Skeletal muscle tissue (tissue), 3 donors: ENCODE measurements at regions not wholly inside any gene's neighbourhood (a gene's known extent, or its start where the extent isn't known, plus 50 kb on each side); places are given as distances from the start of the nearest gene placed in this dataset.

ENCODE experiments used
- H3K27ac ChIP-seq: one replicate; pipeline ENCODE4 v1.7.0; 2013; ENCODE audit warnings: mild to moderate bottlenecking, low read depth, low read length, inconsistent platforms
- H3K27me3 ChIP-seq, 3 donors: one replicate each; pipeline ENCODE4 v1.7.0; 2013; ENCODE audit warnings: low read length in 3 of 3; ENCODE audit not compliant: control insufficient read depth in 3 of 3, insufficient read depth in 3 of 3
- H3K36me3 ChIP-seq, 3 donors: one replicate each; pipeline ENCODE4 v1.7.0; 2013; ENCODE audit warnings: low read length in 3 of 3; ENCODE audit not compliant: control insufficient read depth in 3 of 3, insufficient read depth in 3 of 3
- H3K4me1 ChIP-seq, 3 donors: one replicate each; pipeline ENCODE4 v1.7.0; 2013; ENCODE audit warnings: low read length in 3 of 3, mild to moderate bottlenecking in 3 of 3; ENCODE audit not compliant: control insufficient read depth in 3 of 3, insufficient read depth in 3 of 3
- H3K4me3 ChIP-seq, 3 donors: one replicate each; pipeline ENCODE4 v1.7.0; 2013; ENCODE audit warnings: low read length in 3 of 3
- H3K9ac ChIP-seq, 3 donors: one replicate each; pipeline ENCODE4 v1.7.0; 2013; ENCODE audit warnings: low read length in 3 of 3, mild to moderate bottlenecking in 3 of 3, moderate library complexity in 2 of 3, low read depth in 1 of 3
- H3K9me3 ChIP-seq, 3 donors: one replicate each; pipeline ENCODE4 v1.7.0; 2013; ENCODE audit warnings: low read length in 3 of 3; ENCODE audit not compliant: control insufficient read depth in 3 of 3
- donor health status: Osteomylitis.

DNA sequence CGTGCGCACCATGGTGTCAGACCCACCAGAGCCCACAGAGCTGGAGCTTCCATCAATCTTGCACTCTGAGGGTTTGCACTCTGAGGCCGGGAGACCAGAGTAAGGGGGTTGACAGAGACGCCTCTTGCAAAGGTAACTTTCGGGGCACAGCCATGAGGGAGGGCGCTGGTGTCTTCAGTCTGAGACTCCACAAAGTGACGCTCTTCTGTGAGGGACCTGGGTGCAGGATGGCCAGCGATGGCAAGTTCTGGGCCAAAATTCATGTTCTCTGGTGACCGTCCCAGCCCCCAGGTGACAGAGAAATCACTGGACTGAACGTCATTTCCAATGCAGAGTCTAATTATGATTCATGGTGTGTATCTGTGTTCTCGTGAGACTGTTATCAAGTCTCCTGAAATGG lies 1395.2 kb downstream of the TBC1D22A start:
- Histone ChIP-seq H3K4me1 (no peaks in the 10 kb centered on the region), H3K4me3 (no peak overlapping the region), H3K27ac (no peak overlapping the region), H3K36me3 (no peaks in the 10 kb centered on the region), H3K27me3 (peaks cover 0 to 21% (median 0%) of the 10 kb centered on the region in 3 donors), H3K9ac (no peak overlapping the region), H3K9me3 (no peaks in the 10 kb centered on the region)

DNA sequence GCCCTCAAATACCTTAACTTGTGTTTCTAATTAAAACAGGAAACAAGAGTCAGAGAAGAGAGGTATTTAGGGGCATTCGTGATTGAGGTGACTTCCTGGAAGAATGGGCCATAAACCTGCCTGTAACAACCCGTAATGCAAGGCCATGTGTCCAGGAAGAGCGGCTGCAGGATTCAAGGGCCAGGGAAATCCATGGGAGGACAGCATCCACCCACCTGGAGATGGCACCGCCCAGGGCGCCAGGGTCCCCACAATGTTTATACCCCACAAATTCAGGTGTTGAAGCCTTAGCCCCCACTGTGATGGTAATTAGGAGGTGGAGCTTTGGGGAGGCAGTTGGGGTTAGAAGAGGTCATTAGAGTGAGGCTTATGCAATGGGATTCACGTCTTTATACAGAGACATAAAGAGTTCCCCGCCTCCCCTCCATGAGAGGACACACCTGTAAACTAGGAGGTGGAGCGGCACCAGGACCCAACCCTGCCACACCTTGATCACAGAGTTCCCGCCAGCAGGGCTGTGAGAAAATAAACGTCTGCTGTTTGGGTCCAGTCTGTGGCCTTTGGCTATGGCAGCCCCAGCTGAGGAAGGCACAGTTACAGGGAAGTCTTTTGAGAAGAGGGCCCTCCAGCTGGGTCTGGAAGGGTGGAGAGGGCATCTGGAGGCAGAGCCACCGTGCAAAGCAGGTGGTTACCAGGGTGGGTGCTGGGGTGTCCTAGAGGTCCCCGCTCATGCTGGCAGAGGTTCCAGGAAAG lies 1394.3 kb downstream of the TBC1D22A start:
- no peak overlapping the region for H3K4me3 ChIP-seq
- peaks cover 0 to 21% (median 4%) of the 10 kb centered on the region in 3 donors for H3K27me3 ChIP-seq
- H3K4me1 ChIP-seq = no peaks in the 10 kb centered on the region
- H3K9ac ChIP-seq = no peak overlapping the region
- no peak overlapping the region for H3K27ac ChIP-seq
- no peaks in the 10 kb centered on the region for H3K9me3 ChIP-seq
- H3K36me3 ChIP-seq = no peaks in the 10 kb centered on the region

DNA sequence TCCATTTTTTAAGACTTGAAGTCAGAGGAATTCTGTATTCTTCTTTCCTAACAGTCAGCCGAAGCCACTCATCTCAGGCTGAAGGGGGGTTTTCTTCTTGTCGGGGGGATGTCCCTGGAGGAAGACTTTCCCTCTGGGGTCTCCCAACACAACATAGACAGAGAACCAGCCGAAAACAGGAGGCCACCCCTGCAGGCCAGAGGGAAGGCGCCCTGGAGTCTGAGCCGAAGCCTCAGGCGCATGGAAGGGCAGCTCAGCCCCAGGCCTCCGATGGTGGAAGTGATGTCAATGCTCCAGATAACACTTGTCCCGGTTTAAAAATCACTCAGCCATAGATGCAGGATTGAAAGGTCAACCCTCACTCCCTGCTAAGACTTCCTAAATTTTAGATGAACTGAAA lies 1393.0 kb downstream of the TBC1D22A start:
- no peaks in the 10 kb centered on the region for H3K36me3 ChIP-seq

DNA sequence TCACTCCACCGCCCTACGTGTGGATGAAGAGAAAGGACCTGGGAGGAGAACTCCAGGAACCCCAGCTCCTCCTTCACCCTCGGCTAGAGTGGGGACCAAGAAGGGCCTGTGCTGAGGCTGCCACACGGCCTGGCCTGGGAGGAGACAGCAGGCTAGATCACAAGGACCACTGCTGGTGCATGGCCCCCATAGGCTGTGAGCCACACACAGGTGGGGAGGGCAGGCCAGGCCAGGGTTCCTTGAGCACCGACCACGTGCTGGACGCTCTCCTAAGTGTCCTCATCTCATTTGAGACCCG lies 1392.4 kb downstream of the TBC1D22A start:
- Histone ChIP-seq H3K4me3 (no peak overlapping the region), H3K27ac (no peak overlapping the region), H3K36me3 (no peaks in the 10 kb centered on the region), H3K4me1 (no peaks in the 10 kb centered on the region), H3K9ac (no peak overlapping the region), H3K9me3 (no peaks in the 10 kb centered on the region), H3K27me3 (peaks cover 0 to 17% (median 4%) of the 10 kb centered on the region in 3 donors)

More for the DNA sequence above, 1393.0 kb downstream of the TBC1D22A start:
- Histone ChIP-seq H3K9ac (no peak overlapping the region), H3K9me3 (no peaks in the 10 kb centered on the region), H3K27ac (no peak overlapping the region), H3K27me3 (peaks cover 0 to 18% (median 4%) of the 10 kb centered on the region in 3 donors), H3K4me1 (no peaks in the 10 kb centered on the region), H3K4me3 (no peak overlapping the region)

DNA sequence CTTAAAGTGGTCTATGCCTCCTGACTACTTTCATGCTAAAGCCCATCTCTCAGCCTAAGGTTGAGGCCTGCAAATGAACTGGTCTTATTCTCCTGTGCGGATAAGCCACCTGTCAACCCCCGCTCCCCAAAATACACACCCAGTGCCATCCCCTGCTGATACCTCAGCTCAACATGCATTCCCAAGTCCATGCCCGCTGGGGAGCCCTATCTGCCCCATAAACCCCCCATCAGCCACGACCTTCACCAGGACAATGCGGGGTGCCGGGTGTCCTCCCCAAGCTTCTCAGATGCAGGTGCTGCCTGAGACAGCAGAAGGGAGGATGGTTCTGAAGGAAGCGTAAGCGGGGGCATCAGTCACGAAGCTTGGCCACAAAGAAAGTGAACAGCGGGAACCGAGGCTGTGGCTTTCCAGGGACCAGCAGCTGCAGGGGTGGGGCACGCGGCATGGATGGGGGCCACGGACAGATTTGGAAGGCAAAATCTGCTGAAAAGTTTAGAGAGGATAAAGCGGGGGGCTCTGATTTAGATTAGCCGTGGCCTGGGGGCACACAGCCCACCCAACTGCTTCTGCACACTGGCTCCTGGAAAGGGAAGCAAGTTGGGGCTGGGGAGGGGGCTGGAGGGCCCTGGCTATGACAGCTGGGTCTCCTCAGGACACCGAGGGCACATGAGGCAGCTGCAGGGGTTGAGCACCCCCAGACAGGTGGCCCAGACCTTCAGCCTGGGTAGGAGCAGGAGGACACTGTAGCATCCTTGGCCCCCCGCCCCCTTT lies 1391.9 kb downstream of the TBC1D22A start:
- Histone ChIP-seq H3K27ac (no peak overlapping the region), H3K9ac (no peak overlapping the region), H3K9me3 (no peaks in the 10 kb centered on the region)

DNA sequence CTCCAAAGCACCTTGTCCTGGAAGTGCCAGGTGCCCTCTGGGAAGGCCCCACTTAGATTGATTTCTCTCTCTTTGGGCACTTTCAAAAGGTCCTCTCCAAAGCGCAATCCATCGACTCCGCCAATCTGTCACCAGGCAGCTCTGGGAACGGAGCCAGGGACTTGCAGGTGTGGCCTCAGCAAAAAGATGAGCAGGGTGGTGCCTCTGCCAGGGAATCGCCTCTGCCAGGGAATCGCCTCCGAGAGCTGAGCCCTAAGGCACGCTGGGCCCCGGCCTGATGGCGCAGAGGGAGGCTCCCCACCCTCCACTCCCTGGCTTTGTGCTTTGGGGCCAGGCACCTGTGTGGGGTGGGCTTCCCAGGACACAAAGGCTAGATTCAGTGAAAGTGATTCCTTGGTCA lies 1391.3 kb downstream of the TBC1D22A start:
- Histone ChIP-seq H3K9me3 (no peaks in the 10 kb centered on the region), H3K27me3 (peaks cover 0 to 17% (median 4%) of the 10 kb centered on the region in 3 donors), H3K27ac (no peak overlapping the region), H3K36me3 (no peaks in the 10 kb centered on the region), H3K4me1 (no peaks in the 10 kb centered on the region), H3K4me3 (no peak overlapping the region), H3K9ac (no peak overlapping the region)

More for the DNA sequence above, 1391.9 kb downstream of the TBC1D22A start:
- H3K4me1 ChIP-seq = no peaks in the 10 kb centered on the region
- no peak overlapping the region for H3K4me3 ChIP-seq
- H3K36me3 ChIP-seq = no peaks in the 10 kb centered on the region
- H3K27me3 ChIP-seq = peaks cover 0 to 17% (median 4%) of the 10 kb centered on the region in 3 donors

DNA sequence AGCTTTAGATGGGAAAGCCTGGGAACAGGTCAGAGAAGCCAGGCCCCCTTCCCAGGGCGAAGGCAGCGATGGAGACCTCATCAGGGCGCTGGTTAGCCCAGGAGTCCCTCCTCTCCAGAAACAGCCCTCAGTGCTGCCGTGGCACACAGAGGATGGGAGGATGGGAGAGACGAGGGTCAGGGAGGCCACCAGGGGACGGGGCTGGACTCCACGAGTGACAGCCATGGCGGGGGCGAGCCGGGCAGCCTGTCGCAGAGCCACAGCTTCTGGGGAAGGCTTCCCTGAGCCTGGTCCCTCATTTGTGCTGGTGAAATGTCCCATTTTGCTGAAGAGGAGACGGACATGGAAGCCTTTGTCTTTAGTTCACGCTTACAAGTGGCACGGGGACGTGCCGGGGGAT lies 1390.5 kb downstream of the TBC1D22A start:
- Histone ChIP-seq H3K27ac (no peak overlapping the region), H3K4me1 (no peaks in the 10 kb centered on the region), H3K9me3 (no peaks in the 10 kb centered on the region), H3K36me3 (no peaks in the 10 kb centered on the region), H3K9ac (no peak overlapping the region), H3K27me3 (peaks cover 0 to 23% (median 10%) of the 10 kb centered on the region in 3 donors), H3K4me3 (no peak overlapping the region)

DNA sequence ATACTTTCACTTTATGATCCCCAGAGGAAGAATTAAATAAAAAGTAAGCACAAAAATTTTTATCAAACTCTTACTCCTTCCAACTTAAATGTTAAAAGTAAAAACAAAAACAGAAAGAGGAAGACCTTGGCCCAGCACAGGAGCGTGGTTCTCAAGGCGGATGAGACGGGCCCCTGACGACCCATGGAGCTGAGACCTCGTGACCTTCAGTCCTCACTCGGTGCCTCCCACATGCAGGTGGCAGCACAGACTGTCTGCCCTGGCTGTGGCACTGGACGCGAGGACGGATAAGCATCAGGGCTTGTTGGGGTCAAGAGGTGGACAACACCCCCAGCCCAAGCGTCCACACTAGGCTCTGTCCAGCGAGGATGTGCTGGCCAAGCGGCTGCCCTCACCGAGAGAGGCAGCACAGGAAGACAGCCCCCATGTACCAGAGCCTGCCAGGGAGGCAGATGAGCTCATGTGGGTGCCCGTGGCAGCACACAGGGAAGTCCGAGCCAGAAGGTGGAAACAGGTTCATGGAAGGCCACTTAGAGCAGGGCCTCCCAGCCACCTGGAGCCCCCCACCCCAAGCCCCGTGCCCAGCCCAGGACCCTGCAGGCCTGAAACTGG lies 1389.8 kb downstream of the TBC1D22A start:
- Histone ChIP-seq H3K4me1 (no peaks in the 10 kb centered on the region), H3K9ac (no peak overlapping the region), H3K27ac (no peak overlapping the region), H3K9me3 (no peaks in the 10 kb centered on the region), H3K4me3 (no peak overlapping the region), H3K36me3 (no peaks in the 10 kb centered on the region), H3K27me3 (peaks cover 0 to 24% (median 12%) of the 10 kb centered on the region in 3 donors)

DNA sequence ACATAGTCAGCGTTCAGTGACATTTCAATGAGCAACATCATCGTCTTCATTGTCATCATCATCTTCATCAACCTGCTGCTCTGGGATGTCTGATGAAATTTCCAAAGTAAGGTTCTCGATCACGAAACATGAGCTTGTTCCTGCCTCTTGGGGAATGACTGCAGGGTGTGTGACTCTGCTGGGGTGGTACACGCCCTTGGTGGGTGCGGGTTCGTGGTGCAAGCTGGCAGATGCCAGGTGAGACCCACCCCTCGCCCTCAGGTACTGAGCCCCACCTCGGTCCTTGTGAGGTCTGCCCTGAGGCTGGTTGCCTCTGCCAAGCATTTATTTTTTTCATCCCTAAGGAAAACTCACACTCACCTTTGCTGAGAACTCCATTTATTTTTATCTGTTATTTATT lies 1389.2 kb downstream of the TBC1D22A start:
- Histone ChIP-seq H3K4me1 (no peaks in the 10 kb centered on the region), H3K4me3 (no peak overlapping the region), H3K9me3 (no peaks in the 10 kb centered on the region), H3K27me3 (peaks cover 3 to 18% (median 14%) of the 10 kb centered on the region in 3 donors), H3K9ac (no peak overlapping the region), H3K36me3 (no peaks in the 10 kb centered on the region), H3K27ac (no peak overlapping the region)

DNA sequence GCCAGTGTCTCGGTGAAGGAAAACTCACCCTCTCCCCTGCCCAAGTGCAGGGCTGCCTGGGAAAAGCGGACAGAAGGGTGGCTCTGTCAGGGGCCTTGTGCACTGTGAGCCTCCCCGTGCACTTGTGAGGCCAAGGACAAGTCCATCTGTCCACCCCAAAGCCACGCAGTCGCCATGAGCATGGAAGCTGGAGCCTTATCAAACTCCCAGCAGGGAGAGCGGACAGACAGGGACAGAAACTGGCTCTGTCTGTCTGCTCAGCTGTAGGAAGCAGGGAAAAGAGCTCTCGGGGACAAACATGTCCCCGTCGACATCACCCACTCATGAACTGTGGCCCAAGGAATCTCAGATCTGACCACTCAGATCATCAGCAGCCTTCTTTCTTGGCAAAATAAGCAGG lies 1385.4 kb downstream of the TBC1D22A start:
- no peak overlapping the region for H3K9ac ChIP-seq
- no peak overlapping the region for H3K27ac ChIP-seq
- no peaks in the 10 kb centered on the region for H3K4me1 ChIP-seq
- peaks cover 19 to 40% (median 38%) of the 10 kb centered on the region in 3 donors for H3K27me3 ChIP-seq
- no peaks in the 10 kb centered on the region for H3K36me3 ChIP-seq
- no peak overlapping the region for H3K4me3 ChIP-seq
- no peaks in the 10 kb centered on the region for H3K9me3 ChIP-seq
